Transverse colon (tissue), 4 donors: ENCODE measurements at regions not wholly inside any gene's neighbourhood (a gene's known extent, or its start where the extent isn't known, plus 50 kb on each side); places are given as distances from the start of the nearest gene placed in this dataset.

Experiments used
- DNase-seq: peaks from one replicate; pipeline ENCODE4 v3.0.0-alpha.2; 2019
- H3K27ac ChIP-seq, 4 donors: fragments of 200-600 bp; sonication (generic); 2 replicates each; pipeline ENCODE4 v1.5.1; 2016 to 2018; ENCODE audit warnings: inconsistent platforms in 4 of 4
- H3K27me3 ChIP-seq: fragments of 200-600 bp; sonication (generic); 2 replicates; pipeline ENCODE4 v1.5.1; 2017; ENCODE audit warnings: inconsistent platforms
- H3K36me3 ChIP-seq, 4 donors: fragments of 200-600 bp; sonication (generic); 2 replicates each; pipeline ENCODE4 v1.5.1; 2017 to 2019; ENCODE audit warnings: inconsistent platforms in 4 of 4
- H3K4me1 ChIP-seq, 4 donors: fragments of 200-600 bp; sonication (generic); 2 replicates each; pipeline ENCODE4 v1.5.1; 2017 to 2020; ENCODE audit warnings: inconsistent platforms in 4 of 4
- H3K4me3 ChIP-seq, 4 donors: fragments of 200-600 bp; sonication (generic); 1 replicate in 1 of 4; 2 replicates in 3 of 4; pipeline versions ENCODE4 v1.5.1 to v1.6.1; 2017 to 2019; ENCODE audit warnings: inconsistent platforms in 4 of 4
- H3K9me3 ChIP-seq, 2 donors: fragments of 200-600 bp; sonication (generic); 2 replicates each; pipeline ENCODE4 v1.5.1; 2017 to 2019; ENCODE audit warnings: inconsistent platforms in 2 of 2
- CTCF ChIP-seq, 5 experiments: fragments of 200-600 bp in 3 of 5; fragments of 450-650 bp in 2 of 5; sonication (generic) in 3 of 5; IDR thresholded peaks; 1 replicate in 2 of 5; 2 replicates in 3 of 5; pipeline ENCODE4 v1.5.1; 2016 to 2017; ENCODE audit warnings: antibody characterized with exemption in 5 of 5, inconsistent platforms in 3 of 5, mild to moderate bottlenecking in 2 of 5, moderate library complexity in 1 of 5
- EP300 ChIP-seq: sonication (generic); formaldehyde crosslinking; IDR thresholded peaks from one replicate; pipeline ENCODE4 v1.6.1; 2017; ENCODE audit warnings: antibody characterized with exemption, low read depth
- POLR2A ChIP-seq: fragments of 450-650 bp; IDR thresholded peaks from one replicate; pipeline ENCODE4 v1.6.1; 2016; ENCODE audit warnings: antibody characterized with exemption, mild to moderate bottlenecking, moderate library complexity
- POLR2AphosphoS5 ChIP-seq, 3 donors: sonication (generic); formaldehyde crosslinking; IDR thresholded peaks; one replicate each; pipeline ENCODE4 v1.6.1; 2016; ENCODE audit warnings: antibody characterized with exemption in 3 of 3
- WGBS, 2 donors: methylation state at CpG; one replicate each; pipeline ENCODE4 v1.1.5; 2018; ENCODE audit warnings: low coverage in 1 of 2; 5-methylcytosine and 5-hydroxymethylcytosine counted together
- in situ Hi-C, 4 donors: fragments of 200-750 bp; cut with MboI; loops; one replicate each; pipeline versions ENCODE4 v1.15.0 to v1.15.1; 2017; ENCODE audit warnings: low sequenced_read_pairs in 3 of 4, low pct_ligation_motif_present in 1 of 4, low pct_unique_long_range_greater_than_20kb in 1 of 4
- intact Hi-C: fragments of 100-400 bp; cut with DNase I; formaldehyde crosslinking; loops from one replicate; pipeline ENCODE4 v1.15.1; 2023; ENCODE audit warnings: low total_unique reads

GRCh38 chr18:7363338-7363737 lies 132.4 kb downstream of the LRRC30 start:
- Histone ChIP-seq H3K36me3 (no peaks in the 10 kb centered on the region), H3K9me3 (no peaks in the 10 kb centered on the region), H3K27ac (no peak overlapping the region), H3K27me3 (no peaks in the 10 kb centered on the region), H3K4me1 (no peaks in the 10 kb centered on the region), H3K4me3 (no peak overlapping the region)
- DNase-seq = no peak
- intact Hi-C loops (no loop called here), in situ Hi-C loops (no loop called here)
- TF ChIP-seq EP300 (no peak), CTCF (IDR thresholded peaks at IDR 0.05) (no peak), POLR2A (no peak)
- WGBS, 2 donors = 72 to 81% methylated on average over 4 to 5 of the region's 5 CpGs

GRCh38 chr18:7366597-7366996 lies 135.7 kb downstream of the LRRC30 start:
- H3K27ac ChIP-seq = no peak overlapping the region
- peaks cover 0 to 13% (median 2%) of the 10 kb centered on the region in 4 donors for H3K4me1 ChIP-seq
- DNase-seq = no peak
- H3K4me3 ChIP-seq = no peak overlapping the region
- intact Hi-C loops (no loop called here), in situ Hi-C loops (no loop called here)
- TF ChIP-seq POLR2A (no peak), POLR2AphosphoS5 (IDR thresholded peaks at IDR 0.05) (no peak), EP300 (no peak), CTCF (IDR thresholded peaks at IDR 0.05) (no peak)
- WGBS, 2 donors = 14 to 68% methylated on average over 1 to 7 of the region's 7 CpGs
- H3K27me3 ChIP-seq = no peaks in the 10 kb centered on the region
- H3K9me3 ChIP-seq = no peaks in the 10 kb centered on the region
- H3K36me3 ChIP-seq = no peaks in the 10 kb centered on the region

GRCh38 chr18:7367336-7367735 lies 136.4 kb downstream of the LRRC30 start:
- 73% methylated on average over 7 of the region's 7 CpGs; no CpG with 5 or more reads in 1 of the 2 donors for WGBS, 2 donors
- DNase-seq = no peak
- Histone ChIP-seq H3K27ac (no peak overlapping the region), H3K36me3 (no peaks in the 10 kb centered on the region), H3K4me3 (no peak overlapping the region), H3K4me1 (peaks cover 0 to 13% (median 2%) of the 10 kb centered on the region in 4 donors), H3K9me3 (no peaks in the 10 kb centered on the region), H3K27me3 (no peaks in the 10 kb centered on the region)
- no peak for TF ChIP-seq CTCF (IDR thresholded peaks at IDR 0.05)
- no peak for TF ChIP-seq POLR2A
- TF ChIP-seq POLR2AphosphoS5 (IDR thresholded peaks at IDR 0.05) = no peak
- TF ChIP-seq EP300 = no peak
- in situ Hi-C loops = no loop called here
- intact Hi-C loops = no loop called here

GRCh38 chr18:7369006-7369405 lies 138.1 kb downstream of the LRRC30 start:
- H3K36me3 ChIP-seq = no peaks in the 10 kb centered on the region
- intact Hi-C loops = no loop called here
- 92% methylated on average over 7 of the region's 7 CpGs; no CpG with 5 or more reads in 1 of the 2 donors for WGBS, 2 donors
- no peaks in the 10 kb centered on the region for H3K9me3 ChIP-seq
- peaks cover 0 to 13% (median 2%) of the 10 kb centered on the region in 4 donors for H3K4me1 ChIP-seq
- in situ Hi-C loops = no loop called here
- TF ChIP-seq POLR2AphosphoS5 (IDR thresholded peaks at IDR 0.05) (no peak), EP300 (no peak), POLR2A (no peak), CTCF (IDR thresholded peaks at IDR 0.05) (no peak)
- no peak for DNase-seq
- no peak overlapping the region for H3K27ac ChIP-seq
- H3K27me3 ChIP-seq = no peaks in the 10 kb centered on the region
- no peak overlapping the region for H3K4me3 ChIP-seq
